Caco-2 (cell line): ENCODE measurements at regions not wholly inside any gene's neighbourhood (a gene's known extent, or its start where the extent isn't known, plus 50 kb on each side); places are given as distances from the start of the nearest gene placed in this dataset.

Experiments
- BruUV-seq: library from RNA; stranded (reverse); fragments of 400-500 nt; replicated peaks from 2 replicates; lab custom pipeline; 2021; lab: Mats Ljungman, UMichigan
- CTCF ChIA-PET: fragments of 300-600 bp; sonication (Branson Sonifier 250); formaldehyde crosslinking; loops from one replicate; lab custom pipeline; 2022; ENCODE audit warnings: antibody characterized with exemption; lab: Charles Lee
- POLR2A ChIA-PET: fragments of 300-600 bp; sonication (Branson Sonifier 250); formaldehyde crosslinking; loops from one replicate; lab custom pipeline; 2022; ENCODE audit warnings: antibody characterized with exemption; lab: Charles Lee
- DNase-seq, 2 experiments: peaks; one replicate each; pipeline versions ENCODE4 v3.0.0 to v3.0.0-alpha.2; 2020 to 2022
- H3K27me3 ChIP-seq: replicated peaks from 2 replicates; pipeline ENCODE4 v1.6.0; 2011; ENCODE audit warnings: low read length; ENCODE audit not compliant: control insufficient read depth, insufficient read depth
- H3K36me3 ChIP-seq: 2 replicates; pipeline ENCODE4 v1.5.1; 2011; ENCODE audit warnings: low read length; ENCODE audit not compliant: control insufficient read depth, insufficient read depth
- H3K4me1 ChIP-seq: fragments of 250-450 bp; sonication (Bioruptor Pico); 2 replicates; pipeline ENCODE4 v1.5.1; 2020; ENCODE audit warnings: mild to moderate bottlenecking
- H3K4me3 ChIP-seq: 2 replicates; pipeline ENCODE4 v1.5.1; 2011; ENCODE audit warnings: low read depth, mild to moderate bottlenecking, control low read depth, low read length
- H3K9me3 ChIP-seq: fragments of 250-450 bp; sonication (Bioruptor Pico); 2 replicates; pipeline ENCODE4 v1.5.1; 2020; ENCODE audit warnings: mild to moderate bottlenecking, moderate library complexity
- H3K27ac Mint-ChIP-seq: one replicate; pipeline ENCODE4 v1.8.0; 2022; ENCODE audit warnings: mixed read lengths; ENCODE audit not compliant: unreplicated experiment
- H3K27me3 Mint-ChIP-seq: one replicate; pipeline ENCODE4 v1.8.0; 2022; ENCODE audit warnings: mixed read lengths; ENCODE audit not compliant: insufficient read depth, unreplicated experiment
- H3K36me3 Mint-ChIP-seq: one replicate; pipeline ENCODE4 v1.8.0; 2022; ENCODE audit warnings: mild to moderate bottlenecking, mixed read lengths; ENCODE audit not compliant: insufficient read depth, unreplicated experiment
- H3K4me1 Mint-ChIP-seq: one replicate; pipeline ENCODE4 v1.8.0; 2022; ENCODE audit warnings: low read depth, mixed read lengths; ENCODE audit not compliant: unreplicated experiment
- H3K4me3 Mint-ChIP-seq: one replicate; pipeline ENCODE4 v1.8.0; 2022; ENCODE audit warnings: mild to moderate bottlenecking, moderate library complexity, mixed read lengths; ENCODE audit not compliant: unreplicated experiment
- H3K9me3 Mint-ChIP-seq: one replicate; pipeline ENCODE4 v1.8.0; 2022; ENCODE audit warnings: mixed read lengths; ENCODE audit not compliant: unreplicated experiment
- CTCF ChIP-seq, 2 experiments: fragments of 200-600 bp in 1 of 2; IDR thresholded peaks; 1 replicate in 1 of 2; 2 replicates in 1 of 2; pipeline versions ENCODE4 v1.5.1 to v1.8.0; 2011 to 2022; ENCODE audit warnings: antibody characterized with exemption in 1 of 2, control low read depth in 1 of 2, inconsistent platforms in 1 of 2, low read depth in 1 of 2, low read length in 1 of 2, mild to moderate bottlenecking in 1 of 2, moderate library complexity in 1 of 2; ENCODE audit not compliant: insufficient read depth in 1 of 2, severe bottlenecking in 1 of 2, unreplicated experiment in 1 of 2
- intact Hi-C: fragments of 100-400 bp; cut with micrococcal nuclease; formaldehyde crosslinking; loops from one replicate; pipeline ENCODE4 v1.10.0; 2022; ENCODE audit not compliant: unreplicated experiment

- ChIA-PET POLR2A (no interaction called here), CTCF (no interaction called here)
- Histone ChIP-seq H3K9me3 (no peaks in the 10 kb centered on the region; the same call in 1 of the 2 replicates), H3K4me1 (no peaks in the 10 kb centered on the region), H3K36me3 (no peaks in the 10 kb centered on the region), H3K27me3 (no peaks in the 10 kb centered on the region), H3K4me3 (no peak overlapping the region)
- H3K4me1 Mint-ChIP-seq = no peaks in the 10 kb centered on the region
- no peak for TF ChIP-seq CTCF (IDR thresholded peaks at IDR 0.05; ENCODE audit: insufficient read depth in 1 of 2, low read depth in 1 of 2, low read length in 1 of 2, severe bottlenecking in 1 of 2, unreplicated experiment in 1 of 2)
- no peaks in the 10 kb centered on the region for H3K27me3 Mint-ChIP-seq
- H3K36me3 Mint-ChIP-seq = no peaks in the 10 kb centered on the region
- H3K27ac Mint-ChIP-seq = no peak overlapping the region
- no peak overlapping the region for H3K4me3 Mint-ChIP-seq
- no peaks in the 10 kb centered on the region for H3K9me3 Mint-ChIP-seq
- no peak for DNase-seq
- BruUV-seq = no TSS peak
- intact Hi-C loops = no loop called here
Measured at GRCh38 chr13:87538366-87539052, 132.7 kb upstream of the SLITRK5 start.

GRCh38 chr13:87553142-87553541 lies 118.0 kb upstream of the SLITRK5 start:
- no peaks in the 10 kb centered on the region for H3K27me3 ChIP-seq
- Mint-ChIP-seq H3K27me3 (no peaks in the 10 kb centered on the region), H3K4me3 (no peak overlapping the region), H3K36me3 (no peaks in the 10 kb centered on the region), H3K9me3 (no peaks in the 10 kb centered on the region), H3K27ac (no peak overlapping the region), H3K4me1 (no peaks in the 10 kb centered on the region)
- CTCF ChIA-PET = no interaction called here
- no peak overlapping the region for H3K4me3 ChIP-seq
- TF ChIP-seq CTCF (IDR thresholded peaks at IDR 0.05; ENCODE audit: insufficient read depth in 1 of 2, low read depth in 1 of 2, low read length in 1 of 2, severe bottlenecking in 1 of 2, unreplicated experiment in 1 of 2) = no peak
- no peaks in the 10 kb centered on the region for H3K4me1 ChIP-seq
- POLR2A ChIA-PET = no interaction called here
- H3K36me3 ChIP-seq = no peaks in the 10 kb centered on the region
- no peak for DNase-seq
- no peaks in the 10 kb centered on the region for H3K9me3 ChIP-seq
- no TSS peak for BruUV-seq
- intact Hi-C loops = no loop called here

- ChIA-PET CTCF (no interaction called here), POLR2A (no interaction called here)
- Histone ChIP-seq H3K36me3 (no peaks in the 10 kb centered on the region), H3K4me1 (no peaks in the 10 kb centered on the region), H3K4me3 (no peak overlapping the region), H3K9me3 (no peaks in the 10 kb centered on the region), H3K27me3 (no peaks in the 10 kb centered on the region)
- no peaks in the 10 kb centered on the region for H3K27me3 Mint-ChIP-seq
- no peak overlapping the region for H3K27ac Mint-ChIP-seq
- H3K36me3 Mint-ChIP-seq = no peaks in the 10 kb centered on the region
- H3K4me1 Mint-ChIP-seq = no peaks in the 10 kb centered on the region
- no peak for TF ChIP-seq CTCF (IDR thresholded peaks at IDR 0.05; ENCODE audit: insufficient read depth in 1 of 2, low read depth in 1 of 2, low read length in 1 of 2, severe bottlenecking in 1 of 2, unreplicated experiment in 1 of 2)
- no TSS peak for BruUV-seq
- DNase-seq = no peak
- intact Hi-C loops = no loop called here
- no peak overlapping the region for H3K4me3 Mint-ChIP-seq
- no peaks in the 10 kb centered on the region for H3K9me3 Mint-ChIP-seq
Measured at GRCh38 chr13:87554045-87554444, 117.1 kb upstream of the SLITRK5 start.
